SK-N-SH treated with all-trans-retinoic acid at 6 μM for 48 hours (cell line): ENCODE measurements at regions not wholly inside any gene's neighbourhood (a gene's known extent, or its start where the extent isn't known, plus 50 kb on each side); places are given as distances from the start of the nearest gene placed in this dataset.

Experiments used
- ATAC-seq: fragments of 200-7000 bp; cut with Tn5 transposase; 3 replicates; pipeline ENCODE4 v1.9.1; 2020; ENCODE audit warnings: mild to moderate bottlenecking, moderate library complexity
- ARNTL ChIP-seq: fragments of 450-650 bp; formaldehyde crosslinking; IDR thresholded peaks from 2 replicates; pipeline ENCODE4 v1.5.0; 2020; ENCODE audit warnings: low read depth, mild to moderate bottlenecking, moderate library complexity, borderline replicate concordance
- BACH2 ChIP-seq: fragments of 250-450 bp; sonication (Bioruptor Pico); IDR thresholded peaks from 2 replicates; pipeline ENCODE4 v1.9.0; 2021; ENCODE audit warnings: mild to moderate bottlenecking, borderline replicate concordance
- ESRRG ChIP-seq: fragments of 250-450 bp; sonication (Bioruptor Pico); IDR thresholded peaks from 2 replicates; pipeline ENCODE4 v1.6.1; 2021; ENCODE audit warnings: mild to moderate bottlenecking
- GLIS3 ChIP-seq: fragments of 250-450 bp; sonication (Bioruptor Pico); IDR thresholded peaks from 2 replicates; pipeline ENCODE4 v1.5.0; 2020; ENCODE audit warnings: mild to moderate bottlenecking, moderate library complexity
- ISL1 ChIP-seq: fragments of 250-450 bp; sonication (Bioruptor Pico); IDR thresholded peaks from 2 replicates; pipeline ENCODE4 v2.1.2; 2022; ENCODE audit warnings: mild to moderate bottlenecking, moderate library complexity
- OSR1 ChIP-seq: fragments of 250-450 bp; sonication (Bioruptor Pico); IDR thresholded peaks from 2 replicates; pipeline ENCODE4 v1.8.0; 2022; ENCODE audit warnings: moderate library complexity, mild to moderate bottlenecking, inconsistent platforms
- RARB ChIP-seq: fragments of 250-450 bp; sonication (Bioruptor Pico); IDR thresholded peaks from 2 replicates; pipeline ENCODE4 v1.8.0; 2021; ENCODE audit warnings: mild to moderate bottlenecking, moderate library complexity
- SNAI2 ChIP-seq: fragments of 250-450 bp; sonication (Bioruptor Pico); IDR thresholded peaks from 2 replicates; pipeline ENCODE4 v1.5.0; 2020; ENCODE audit warnings: mild to moderate bottlenecking, moderate library complexity
- TCF4 ChIP-seq: fragments of 250-450 bp; sonication (Bioruptor Pico); IDR thresholded peaks from 2 replicates; pipeline ENCODE4 v1.8.0; 2021; ENCODE audit warnings: mild to moderate bottlenecking, moderate library complexity, borderline replicate concordance
- TOX ChIP-seq: fragments of 250-450 bp; sonication (Bioruptor Pico); IDR thresholded peaks from 2 replicates; pipeline ENCODE4 v1.8.0; 2021; ENCODE audit warnings: mild to moderate bottlenecking, moderate library complexity, borderline replicate concordance
- ZC3H10 ChIP-seq: fragments of 250-450 bp; sonication (Bioruptor Pico); IDR thresholded peaks from 2 replicates; pipeline ENCODE4 v1.5.1; 2021; ENCODE audit warnings: mild to moderate bottlenecking, moderate library complexity
- ZFP3 ChIP-seq: fragments of 250-450 bp; sonication (Bioruptor Pico); IDR thresholded peaks from 2 replicates; pipeline ENCODE4 v1.5.0; 2020; ENCODE audit warnings: mild to moderate bottlenecking, moderate library complexity
- ZFP30 ChIP-seq: fragments of 450-650 bp; formaldehyde crosslinking; IDR thresholded peaks from 2 replicates; pipeline ENCODE4 v1.5.0; 2022; ENCODE audit warnings: mild to moderate bottlenecking, moderate library complexity
- ZNF565 ChIP-seq: fragments of 450-650 bp; formaldehyde crosslinking; conservative IDR thresholded peaks from 2 replicates; pipeline ENCODE4 v1.5.0; 2020; ENCODE audit warnings: low read depth, mild to moderate bottlenecking, moderate library complexity
- ZNF70 ChIP-seq: fragments of 450-650 bp; formaldehyde crosslinking; IDR thresholded peaks from 2 replicates; pipeline ENCODE4 v1.5.0; 2020; ENCODE audit warnings: mild to moderate bottlenecking, moderate library complexity
- ZNF8 ChIP-seq: fragments of 450-650 bp; formaldehyde crosslinking; IDR thresholded peaks from 2 replicates; pipeline ENCODE4 v1.5.0; 2020; ENCODE audit warnings: mild to moderate bottlenecking, moderate library complexity
- TF ChIP-seq, protein P1 (sequence below): fragments of 250-450 bp; sonication (Bioruptor Pico); IDR thresholded peaks from 2 replicates; pipeline ENCODE4 v1.5.1; 2021; ENCODE audit warnings: mild to moderate bottlenecking, moderate library complexity
- TF ChIP-seq, protein P2 (sequence below): fragments of 250-450 bp; sonication (Bioruptor Pico); IDR thresholded peaks from 2 replicates; pipeline ENCODE4 v1.8.0; 2021; ENCODE audit warnings: low read depth, mild to moderate bottlenecking, moderate library complexity, borderline replicate concordance
- TF ChIP-seq, protein P3 (sequence below): fragments of 250-450 bp; sonication (Bioruptor Pico); IDR thresholded peaks from 2 replicates; pipeline ENCODE4 v1.5.1; 2020; ENCODE audit warnings: low read depth, mild to moderate bottlenecking, moderate library complexity
- TF ChIP-seq, protein P4 (sequence below): fragments of 250-450 bp; sonication (Bioruptor Pico); IDR thresholded peaks from 2 replicates; pipeline ENCODE4 v1.5.0; 2020; ENCODE audit warnings: mild to moderate bottlenecking, moderate library complexity

DNA sequence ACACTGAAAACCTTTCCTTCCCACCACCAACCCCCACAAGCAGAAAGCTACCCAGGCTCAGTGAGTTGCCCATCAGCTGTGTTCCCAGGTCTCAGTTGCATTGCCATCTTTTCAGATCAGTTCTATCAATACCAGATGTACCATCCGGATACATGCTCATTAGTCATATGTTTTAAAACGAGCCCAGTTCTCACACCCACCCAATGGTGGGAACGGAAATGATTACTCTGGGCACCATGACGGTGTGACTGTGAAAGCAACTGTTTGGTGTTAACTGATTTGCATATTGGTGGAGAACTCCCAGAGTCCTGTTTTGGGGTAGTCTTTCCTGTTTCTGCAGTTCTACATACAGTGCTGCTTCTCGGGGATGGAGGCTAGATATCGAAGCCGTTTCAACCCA, 212.3 kb downstream of the TRIM36 start:
- TF ChIP-seq, protein P1, sequence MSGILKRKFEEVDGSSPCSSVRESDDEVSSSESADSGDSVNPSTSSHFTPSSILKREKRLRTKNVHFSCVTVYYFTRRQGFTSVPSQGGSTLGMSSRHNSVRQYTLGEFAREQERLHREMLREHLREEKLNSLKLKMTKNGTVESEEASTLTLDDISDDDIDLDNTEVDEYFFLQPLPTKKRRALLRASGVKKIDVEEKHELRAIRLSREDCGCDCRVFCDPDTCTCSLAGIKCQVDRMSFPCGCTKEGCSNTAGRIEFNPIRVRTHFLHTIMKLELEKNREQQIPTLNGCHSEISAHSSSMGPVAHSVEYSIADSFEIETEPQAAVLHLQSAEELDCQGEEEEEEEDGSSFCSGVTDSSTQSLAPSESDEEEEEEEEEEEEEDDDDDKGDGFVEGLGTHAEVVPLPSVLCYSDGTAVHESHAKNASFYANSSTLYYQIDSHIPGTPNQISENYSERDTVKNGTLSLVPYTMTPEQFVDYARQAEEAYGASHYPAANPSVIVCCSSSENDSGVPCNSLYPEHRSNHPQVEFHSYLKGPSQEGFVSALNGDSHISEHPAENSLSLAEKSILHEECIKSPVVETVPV = no peak
- ATAC-seq = no peak

DNA sequence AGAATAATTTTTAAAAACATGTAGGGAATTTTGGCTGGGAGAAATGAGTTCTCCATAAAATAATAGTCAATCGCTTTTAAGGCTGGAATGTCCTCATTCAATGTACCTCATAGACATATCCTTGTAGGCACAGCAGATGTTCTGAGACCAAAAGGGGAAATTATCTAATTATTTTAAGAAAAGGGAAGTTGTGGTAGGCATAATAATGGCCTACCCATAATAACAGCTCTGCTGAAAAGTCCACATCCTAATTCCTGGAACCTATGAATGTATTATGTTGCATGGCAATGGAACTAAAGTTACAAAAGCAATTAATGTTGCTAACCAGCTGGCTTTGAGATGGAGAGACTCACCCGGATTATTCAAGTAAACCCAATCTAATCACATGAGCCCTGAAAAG, 216.1 kb downstream of the TRIM36 start:
- TF ChIP-seq ZNF565 (CRISPR knock-in tag) (no peak), ESRRG (CRISPR knock-in tag) (no peak), GLIS3 (no peak), ISL1 (CRISPR knock-in tag) (no peak), BACH2 (CRISPR knock-in tag) (no peak), ZFP30 (CRISPR knock-in tag) (no peak), ZNF8 (CRISPR knock-in tag) (no peak), ZNF70 (CRISPR knock-in tag) (no peak), ZFP3 (no peak)
- TF ChIP-seq, protein P2, sequence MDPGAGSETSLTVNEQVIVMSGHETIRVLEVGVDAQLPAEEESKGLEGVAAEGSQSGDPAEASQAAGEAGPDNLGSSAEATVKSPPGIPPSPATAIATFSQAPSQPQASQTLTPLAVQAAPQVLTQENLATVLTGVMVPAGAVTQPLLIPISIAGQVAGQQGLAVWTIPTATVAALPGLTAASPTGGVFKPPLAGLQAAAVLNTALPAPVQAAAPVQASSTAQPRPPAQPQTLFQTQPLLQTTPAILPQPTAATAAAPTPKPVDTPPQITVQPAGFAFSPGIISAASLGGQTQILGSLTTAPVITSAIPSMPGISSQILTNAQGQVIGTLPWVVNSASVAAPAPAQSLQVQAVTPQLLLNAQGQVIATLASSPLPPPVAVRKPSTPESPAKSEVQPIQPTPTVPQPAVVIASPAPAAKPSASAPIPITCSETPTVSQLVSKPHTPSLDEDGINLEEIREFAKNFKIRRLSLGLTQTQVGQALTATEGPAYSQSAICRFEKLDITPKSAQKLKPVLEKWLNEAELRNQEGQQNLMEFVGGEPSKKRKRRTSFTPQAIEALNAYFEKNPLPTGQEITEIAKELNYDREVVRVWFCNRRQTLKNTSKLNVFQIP (CRISPR knock-in tag) = no peak
- TF ChIP-seq, protein P1 = no peak
- ATAC-seq = no peak

DNA sequence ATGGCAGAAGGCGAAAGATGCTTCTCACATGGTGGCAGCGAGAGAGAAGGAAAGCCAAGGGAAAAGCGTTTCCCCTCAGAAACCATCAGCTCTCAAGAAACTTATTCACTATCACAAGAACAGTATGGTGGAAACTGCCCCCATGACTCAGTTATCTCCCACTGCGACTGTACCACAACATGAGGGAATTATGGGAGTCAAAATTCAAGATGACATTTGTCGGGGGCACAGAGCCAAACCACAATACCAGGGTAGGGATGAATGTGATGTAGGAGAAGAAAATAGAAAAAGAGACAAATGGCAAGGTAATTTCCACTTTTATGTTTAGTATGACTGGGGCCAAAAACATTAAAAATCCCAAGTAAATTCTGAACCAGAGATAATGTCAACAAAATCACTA, 216.8 kb downstream of the TRIM36 start:
- TF ChIP-seq, protein P3, sequence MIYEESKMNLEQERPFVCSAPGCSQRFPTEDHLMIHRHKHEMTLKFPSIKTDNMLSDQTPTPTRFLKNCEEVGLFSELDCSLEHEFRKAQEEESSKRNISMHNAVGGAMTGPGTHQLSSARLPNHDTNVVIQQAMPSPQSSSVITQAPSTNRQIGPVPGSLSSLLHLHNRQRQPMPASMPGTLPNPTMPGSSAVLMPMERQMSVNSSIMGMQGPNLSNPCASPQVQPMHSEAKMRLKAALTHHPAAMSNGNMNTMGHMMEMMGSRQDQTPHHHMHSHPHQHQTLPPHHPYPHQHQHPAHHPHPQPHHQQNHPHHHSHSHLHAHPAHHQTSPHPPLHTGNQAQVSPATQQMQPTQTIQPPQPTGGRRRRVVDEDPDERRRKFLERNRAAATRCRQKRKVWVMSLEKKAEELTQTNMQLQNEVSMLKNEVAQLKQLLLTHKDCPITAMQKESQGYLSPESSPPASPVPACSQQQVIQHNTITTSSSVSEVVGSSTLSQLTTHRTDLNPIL (CRISPR knock-in tag) = no peak
- TF ChIP-seq SNAI2 (no peak), ARNTL (no peak), TCF4 (no peak), RARB (CRISPR knock-in tag) (no peak), ZNF70 (CRISPR knock-in tag) (no peak), ZFP30 (CRISPR knock-in tag) (no peak), ZC3H10 (CRISPR knock-in tag) (no peak), BACH2 (CRISPR knock-in tag) (no peak), OSR1 (no peak), ZNF565 (CRISPR knock-in tag) (no peak), ZFP3 (no peak)
- TF ChIP-seq, protein P4, sequence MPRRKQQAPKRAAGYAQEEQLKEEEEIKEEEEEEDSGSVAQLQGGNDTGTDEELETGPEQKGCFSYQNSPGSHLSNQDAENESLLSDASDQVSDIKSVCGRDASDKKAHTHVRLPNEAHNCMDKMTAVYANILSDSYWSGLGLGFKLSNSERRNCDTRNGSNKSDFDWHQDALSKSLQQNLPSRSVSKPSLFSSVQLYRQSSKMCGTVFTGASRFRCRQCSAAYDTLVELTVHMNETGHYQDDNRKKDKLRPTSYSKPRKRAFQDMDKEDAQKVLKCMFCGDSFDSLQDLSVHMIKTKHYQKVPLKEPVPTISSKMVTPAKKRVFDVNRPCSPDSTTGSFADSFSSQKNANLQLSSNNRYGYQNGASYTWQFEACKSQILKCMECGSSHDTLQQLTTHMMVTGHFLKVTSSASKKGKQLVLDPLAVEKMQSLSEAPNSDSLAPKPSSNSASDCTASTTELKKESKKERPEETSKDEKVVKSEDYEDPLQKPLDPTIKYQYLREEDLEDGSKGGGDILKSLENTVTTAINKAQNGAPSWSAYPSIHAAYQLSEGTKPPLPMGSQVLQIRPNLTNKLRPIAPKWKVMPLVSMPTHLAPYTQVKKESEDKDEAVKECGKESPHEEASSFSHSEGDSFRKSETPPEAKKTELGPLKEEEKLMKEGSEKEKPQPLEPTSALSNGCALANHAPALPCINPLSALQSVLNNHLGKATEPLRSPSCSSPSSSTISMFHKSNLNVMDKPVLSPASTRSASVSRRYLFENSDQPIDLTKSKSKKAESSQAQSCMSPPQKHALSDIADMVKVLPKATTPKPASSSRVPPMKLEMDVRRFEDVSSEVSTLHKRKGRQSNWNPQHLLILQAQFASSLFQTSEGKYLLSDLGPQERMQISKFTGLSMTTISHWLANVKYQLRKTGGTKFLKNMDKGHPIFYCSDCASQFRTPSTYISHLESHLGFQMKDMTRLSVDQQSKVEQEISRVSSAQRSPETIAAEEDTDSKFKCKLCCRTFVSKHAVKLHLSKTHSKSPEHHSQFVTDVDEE = no peak
- ATAC-seq = no peak

DNA sequence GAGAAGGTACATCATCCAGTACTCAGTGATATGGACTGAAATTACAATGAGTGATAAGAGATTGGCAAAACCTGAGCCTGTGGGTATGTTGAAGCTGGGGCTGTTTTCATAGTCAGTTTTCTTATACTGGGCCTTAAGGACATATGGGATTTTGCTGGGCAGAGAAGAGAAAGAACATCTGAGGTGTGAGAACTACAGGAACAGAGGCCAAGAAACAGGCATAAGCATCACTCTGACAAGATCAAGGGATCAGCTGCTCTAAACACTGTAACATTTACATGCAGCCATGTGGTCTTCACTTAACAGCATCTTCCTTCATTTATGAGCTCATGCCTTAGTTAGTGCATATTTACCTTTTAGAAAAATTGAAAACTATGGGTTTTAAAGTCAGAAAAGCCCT, 220.0 kb downstream of the TRIM36 start:
- no peak for ATAC-seq
- no peak for TF ChIP-seq ISL1 (CRISPR knock-in tag)
- no peak for TF ChIP-seq ZNF70 (CRISPR knock-in tag)
- no peak for TF ChIP-seq TOX (CRISPR knock-in tag)
- no peak for TF ChIP-seq RARB (CRISPR knock-in tag)
- TF ChIP-seq, protein P2 (CRISPR knock-in tag) = no peak
- TF ChIP-seq SNAI2 = no peak
- TF ChIP-seq GLIS3 = no peak
- no peak for TF ChIP-seq TCF4
- no peak for TF ChIP-seq ZC3H10 (CRISPR knock-in tag)
- TF ChIP-seq, protein P1 = no peak
